ENCODE measurements at regions not wholly inside any gene's neighbourhood (a gene's known extent, or its start where the extent isn't known, plus 50 kb on each side); places are given as distances from the start of the nearest gene placed in this dataset.
A peak's percentile ranks its signal among the peaks of the same experiment; 100 is the strongest.

DNA sequence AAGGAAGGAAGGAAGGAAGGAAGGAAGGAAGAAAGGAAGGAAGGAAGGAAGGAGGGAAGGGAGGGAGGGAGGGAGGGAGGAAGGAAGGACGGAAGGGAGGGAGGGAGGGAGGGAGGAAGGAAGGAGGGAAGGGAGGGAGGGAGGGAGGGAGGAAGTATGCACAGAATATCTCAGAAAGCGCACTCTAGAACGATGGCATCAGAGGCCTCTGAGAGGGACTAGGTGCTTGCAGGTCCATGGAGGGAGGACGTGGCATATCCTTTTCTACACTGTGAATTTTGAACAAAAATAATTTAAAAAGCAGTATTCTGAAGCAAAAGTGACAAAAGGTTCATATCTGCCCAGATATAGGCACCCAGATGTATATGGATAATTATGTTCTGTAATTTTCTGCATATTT, 65.5 kb downstream of the SYF2 start:
- TF ChIP-seq, protein P1, sequence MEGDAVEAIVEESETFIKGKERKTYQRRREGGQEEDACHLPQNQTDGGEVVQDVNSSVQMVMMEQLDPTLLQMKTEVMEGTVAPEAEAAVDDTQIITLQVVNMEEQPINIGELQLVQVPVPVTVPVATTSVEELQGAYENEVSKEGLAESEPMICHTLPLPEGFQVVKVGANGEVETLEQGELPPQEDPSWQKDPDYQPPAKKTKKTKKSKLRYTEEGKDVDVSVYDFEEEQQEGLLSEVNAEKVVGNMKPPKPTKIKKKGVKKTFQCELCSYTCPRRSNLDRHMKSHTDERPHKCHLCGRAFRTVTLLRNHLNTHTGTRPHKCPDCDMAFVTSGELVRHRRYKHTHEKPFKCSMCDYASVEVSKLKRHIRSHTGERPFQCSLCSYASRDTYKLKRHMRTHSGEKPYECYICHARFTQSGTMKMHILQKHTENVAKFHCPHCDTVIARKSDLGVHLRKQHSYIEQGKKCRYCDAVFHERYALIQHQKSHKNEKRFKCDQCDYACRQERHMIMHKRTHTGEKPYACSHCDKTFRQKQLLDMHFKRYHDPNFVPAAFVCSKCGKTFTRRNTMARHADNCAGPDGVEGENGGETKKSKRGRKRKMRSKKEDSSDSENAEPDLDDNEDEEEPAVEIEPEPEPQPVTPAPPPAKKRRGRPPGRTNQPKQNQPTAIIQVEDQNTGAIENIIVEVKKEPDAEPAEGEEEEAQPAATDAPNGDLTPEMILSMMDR (IDR thresholded peaks at IDR 0.05; ENCODE audit: low read depth, low read length, missing control alignments) = no peak
- H3K4me3 ChIP-seq (ENCODE audit: low read depth, low read length) = no peak overlapping the region
- no peak for DNase-seq (ENCODE audit: low read depth)
- in situ Hi-C loops (cut with HindIII; ENCODE audit: low sequenced_read_pairs) = no loop called here

GRCh38 chr1:25163986-25164385, 68.3 kb downstream of the SYF2 start:
- in situ Hi-C loops (cut with HindIII; ENCODE audit: low sequenced_read_pairs) = no loop called here
- H3K4me3 ChIP-seq (ENCODE audit: low read depth, low read length) = no peak overlapping the region
- TF ChIP-seq, protein P1 (IDR thresholded peaks at IDR 0.05; ENCODE audit: low read depth, low read length, missing control alignments) = no peak
- DNase-seq (ENCODE audit: low read depth) = no peak

DNA sequence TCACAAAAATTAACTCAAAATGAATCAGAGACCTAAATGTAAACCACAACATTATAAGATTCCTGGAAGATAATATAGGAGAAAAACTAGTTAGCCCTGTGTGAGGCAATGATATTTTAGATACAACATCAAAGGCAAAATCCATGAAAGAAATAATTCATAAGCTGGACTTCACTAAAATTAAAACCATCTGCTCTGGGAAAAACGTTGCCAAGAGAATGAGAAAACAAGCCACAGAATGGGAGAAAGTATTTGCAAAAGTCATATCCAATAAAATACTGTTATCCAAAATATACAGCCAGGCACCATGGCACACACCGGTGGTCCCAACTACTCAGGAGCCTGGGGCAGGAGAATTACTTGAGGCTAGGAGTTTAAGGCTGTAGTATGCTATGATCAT, 70.3 kb downstream of the SYF2 start:
- in situ Hi-C loops (cut with HindIII; ENCODE audit: low sequenced_read_pairs) = no loop called here
- TF ChIP-seq, protein P1 (IDR thresholded peaks at IDR 0.05; ENCODE audit: low read depth, low read length, missing control alignments) = no peak
- no peak overlapping the region for H3K4me3 ChIP-seq (ENCODE audit: low read depth, low read length)
- peak; percentile 24 for DNase-seq (ENCODE audit: low read depth)

DNA sequence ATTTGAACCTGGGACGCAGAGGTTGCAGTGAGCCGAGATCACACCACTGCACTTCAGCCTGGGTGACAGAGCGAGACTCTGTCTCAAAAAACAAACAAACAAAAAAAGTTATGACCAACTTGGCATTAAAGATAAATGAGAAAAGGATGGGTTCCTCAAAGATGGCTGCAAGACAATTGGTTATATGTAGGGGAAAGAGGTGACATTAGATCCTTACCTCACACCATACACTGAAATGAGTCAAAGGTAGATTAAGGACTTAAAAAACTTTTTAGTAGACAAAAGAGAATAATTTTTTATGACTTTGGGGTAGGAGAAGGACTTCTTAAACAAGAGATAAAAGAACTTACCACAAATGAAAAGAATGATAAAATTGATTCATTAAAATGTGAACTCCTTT, 74.5 kb downstream of the SYF2 start:
- in situ Hi-C loops (cut with HindIII; ENCODE audit: low sequenced_read_pairs) = no loop called here
- TF ChIP-seq, protein P1 (IDR thresholded peaks at IDR 0.05; ENCODE audit: low read depth, low read length, missing control alignments) = no peak
- no peak for DNase-seq (ENCODE audit: low read depth)
- no peak overlapping the region for H3K4me3 ChIP-seq (ENCODE audit: low read depth, low read length)

DNA sequence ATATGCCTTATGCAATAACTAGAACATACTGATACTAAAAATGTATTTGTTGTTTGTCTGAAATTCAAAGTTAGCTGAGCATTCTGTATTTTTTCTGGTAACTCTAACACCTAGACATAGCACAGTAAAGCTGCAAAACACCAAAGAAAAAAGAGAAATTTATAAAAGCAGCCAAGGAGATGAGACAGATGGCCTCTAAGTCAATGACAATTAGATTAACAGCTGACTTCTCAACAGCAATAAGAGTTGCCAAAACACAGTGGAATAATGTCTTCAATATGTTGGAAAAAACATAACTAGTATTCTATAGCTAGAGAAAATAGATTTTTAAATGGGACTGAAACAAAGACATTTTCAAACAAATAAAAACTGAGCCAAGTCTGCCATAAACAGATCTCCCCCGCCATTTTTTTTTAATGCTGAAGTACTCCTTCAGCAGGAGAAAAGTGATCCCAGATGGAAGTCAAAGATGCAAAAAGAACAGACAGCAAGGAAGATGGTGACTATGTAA, 81.3 kb downstream of the SYF2 start:
- TF ChIP-seq, protein P1 (IDR thresholded peaks at IDR 0.05; ENCODE audit: low read depth, low read length, missing control alignments) = no peak
- in situ Hi-C loops (cut with HindIII; ENCODE audit: low sequenced_read_pairs) = no loop called here
- DNase-seq (ENCODE audit: low read depth) = no peak
- H3K4me3 ChIP-seq (ENCODE audit: low read depth, low read length) = no peak overlapping the region

- in situ Hi-C loops (cut with HindIII; ENCODE audit: low sequenced_read_pairs) = loop anchor here (5.0 kb wide), 1 partner anchor 36 kb away; no protein-coding TSS in a partner anchor
- DNase-seq (ENCODE audit: low read depth) = no peak
- TF ChIP-seq, protein P1 (IDR thresholded peaks at IDR 0.05; ENCODE audit: low read depth, low read length, missing control alignments) = peak; percentile 8
- H3K4me3 ChIP-seq (ENCODE audit: low read depth, low read length) = no peak overlapping the region
Observed at GRCh38 chr1:25148673-25149300, 83.5 kb downstream of the SYF2 start.
